ENCODE measurements at regions not wholly inside any gene's neighbourhood (a gene's known extent, or its start where the extent isn't known, plus 50 kb on each side); places are given as distances from the start of the nearest gene placed in this dataset.

- TF ChIP-seq POLR2AphosphoS5 (IDR thresholded peaks at IDR 0.05; ENCODE audit: low read depth, low read length) (no peak), SIN3A (IDR thresholded peaks at IDR 0.05; ENCODE audit: low read depth) (no peak), CTCF (IDR thresholded peaks at IDR 0.05 in 2 of 3, conservative IDR thresholded peaks at IDR 0.05 in 1 of 3; ENCODE audit: borderline replicate concordance in 1 of 3, insufficient read depth in 1 of 3, low read depth in 2 of 3, low read length in 2 of 3) (no peak), ZBTB33 (IDR thresholded peaks at IDR 0.05; ENCODE audit: extremely low read depth, insufficient replicate concordance, low read length) (no peak), JUND (IDR thresholded peaks at IDR 0.05) (no peak), ATF3 (IDR thresholded peaks at IDR 0.05) (no peak), REST (IDR thresholded peaks at IDR 0.05; ENCODE audit: low read depth) (no peak)
Measured at GRCh38 chr7:42405782-42406181, 168.8 kb upstream of the GLI3 start.
